Breast epithelium (tissue), 4 donors: ENCODE measurements at regions not wholly inside any gene's neighbourhood (a gene's known extent, or its start where the extent isn't known, plus 50 kb on each side); places are given as distances from the start of the nearest gene placed in this dataset.

Source experiments
- DNase-seq, 2 donors: peaks; one replicate each; pipeline ENCODE4 v3.0.0-alpha.2; 2019; ENCODE audit warnings: low spot score in 2 of 2
- H3K27ac ChIP-seq, 2 donors: fragments of 200-600 bp; sonication (generic) in 1 of 2; one replicate each; pipeline ENCODE4 v1.5.1; 2016 to 2019; ENCODE audit warnings: mild to moderate bottlenecking in 1 of 2
- H3K27me3 ChIP-seq, 2 donors: fragments of 200-600 bp; sonication (generic) in 1 of 2; one replicate each; pipeline versions ENCODE4 v1.5.1 to v1.6.0; 2017 to 2019; ENCODE audit warnings: control low read depth in 1 of 2, mild to moderate bottlenecking in 1 of 2
- H3K36me3 ChIP-seq: fragments of 200-600 bp; one replicate; pipeline ENCODE4 v1.5.1; 2019
- H3K4me1 ChIP-seq, 2 donors: fragments of 200-600 bp; sonication (generic); one replicate each; pipeline ENCODE4 v1.5.1; 2016 to 2019; ENCODE audit warnings: control low read depth in 1 of 2
- H3K4me3 ChIP-seq, 3 donors: fragments of 200-600 bp; sonication (generic); 1 replicate in 2 of 3; 2 replicates in 1 of 3; pipeline ENCODE4 v1.5.1; 2016 to 2019; ENCODE audit warnings: mild to moderate bottlenecking in 3 of 3, moderate library complexity in 2 of 3
- H3K9me3 ChIP-seq, 2 donors: fragments of 200-600 bp; sonication (generic) in 1 of 2; one replicate each; pipeline ENCODE4 v1.5.1; 2016 to 2019; ENCODE audit warnings: control low read depth in 1 of 2
- POLR2A ChIP-seq: fragments of 450-650 bp; IDR thresholded peaks from one replicate; pipeline ENCODE4 v1.6.1; 2016; ENCODE audit warnings: antibody characterized with exemption, mild to moderate bottlenecking, moderate library complexity
- POLR2AphosphoS5 ChIP-seq, 3 donors: sonication (generic); formaldehyde crosslinking; IDR thresholded peaks; one replicate each; pipeline ENCODE4 v1.6.1; 2017; ENCODE audit warnings: antibody characterized with exemption in 3 of 3
- intact Hi-C: fragments of 100-400 bp; cut with DNase I; formaldehyde crosslinking; loops from one replicate; pipeline ENCODE4 v1.15.1; 2023; ENCODE audit warnings: low total_unique reads
- TF ChIP-seq, protein P1 (sequence below), 3 donors: fragments of 450-650 bp; IDR thresholded peaks; one replicate each; pipeline ENCODE4 v1.5.1; 2016 to 2017; ENCODE audit warnings: antibody characterized with exemption in 3 of 3, mild to moderate bottlenecking in 3 of 3, moderate library complexity in 3 of 3

DNA sequence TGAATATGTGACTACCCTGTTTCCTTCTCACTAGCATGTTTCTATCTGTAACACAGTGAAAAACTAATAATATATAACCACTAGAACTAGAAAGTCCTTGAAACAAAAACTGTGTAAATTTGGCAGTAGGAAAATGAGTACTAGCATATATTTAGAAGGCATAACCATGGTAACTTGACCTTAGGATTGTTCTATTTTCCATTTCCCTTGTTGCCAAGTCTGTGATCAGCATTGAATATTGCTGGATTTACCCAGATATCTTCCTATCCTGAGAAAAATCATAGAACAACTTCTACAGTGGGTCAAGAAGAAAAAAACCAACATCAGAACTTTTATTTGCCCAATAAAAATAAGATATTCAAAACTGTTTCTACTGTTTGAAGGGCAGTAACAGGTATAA, 563.9 kb upstream of the NRXN1 start:
- H3K27ac ChIP-seq, result no peak overlapping the region
- no peak overlapping the region for H3K4me3 ChIP-seq
- H3K27me3 ChIP-seq, result no peaks in the 10 kb centered on the region
- no peak for TF ChIP-seq POLR2AphosphoS5 (IDR thresholded peaks at IDR 0.05)
- TF ChIP-seq POLR2A, result no peak
- TF ChIP-seq, protein P1, sequence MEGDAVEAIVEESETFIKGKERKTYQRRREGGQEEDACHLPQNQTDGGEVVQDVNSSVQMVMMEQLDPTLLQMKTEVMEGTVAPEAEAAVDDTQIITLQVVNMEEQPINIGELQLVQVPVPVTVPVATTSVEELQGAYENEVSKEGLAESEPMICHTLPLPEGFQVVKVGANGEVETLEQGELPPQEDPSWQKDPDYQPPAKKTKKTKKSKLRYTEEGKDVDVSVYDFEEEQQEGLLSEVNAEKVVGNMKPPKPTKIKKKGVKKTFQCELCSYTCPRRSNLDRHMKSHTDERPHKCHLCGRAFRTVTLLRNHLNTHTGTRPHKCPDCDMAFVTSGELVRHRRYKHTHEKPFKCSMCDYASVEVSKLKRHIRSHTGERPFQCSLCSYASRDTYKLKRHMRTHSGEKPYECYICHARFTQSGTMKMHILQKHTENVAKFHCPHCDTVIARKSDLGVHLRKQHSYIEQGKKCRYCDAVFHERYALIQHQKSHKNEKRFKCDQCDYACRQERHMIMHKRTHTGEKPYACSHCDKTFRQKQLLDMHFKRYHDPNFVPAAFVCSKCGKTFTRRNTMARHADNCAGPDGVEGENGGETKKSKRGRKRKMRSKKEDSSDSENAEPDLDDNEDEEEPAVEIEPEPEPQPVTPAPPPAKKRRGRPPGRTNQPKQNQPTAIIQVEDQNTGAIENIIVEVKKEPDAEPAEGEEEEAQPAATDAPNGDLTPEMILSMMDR (IDR thresholded peaks at IDR 0.05), result no peak
- no peaks in the 10 kb centered on the region for H3K4me1 ChIP-seq
- H3K36me3 ChIP-seq, result no peaks in the 10 kb centered on the region
- no peak for DNase-seq
- H3K9me3 ChIP-seq, result peaks cover 0 to 6% of the 10 kb centered on the region in 2 donors
- intact Hi-C loops, result loop anchor here (10.0 kb wide), 1 partner anchor 1299 kb away; no protein-coding TSS in a partner anchor

DNA sequence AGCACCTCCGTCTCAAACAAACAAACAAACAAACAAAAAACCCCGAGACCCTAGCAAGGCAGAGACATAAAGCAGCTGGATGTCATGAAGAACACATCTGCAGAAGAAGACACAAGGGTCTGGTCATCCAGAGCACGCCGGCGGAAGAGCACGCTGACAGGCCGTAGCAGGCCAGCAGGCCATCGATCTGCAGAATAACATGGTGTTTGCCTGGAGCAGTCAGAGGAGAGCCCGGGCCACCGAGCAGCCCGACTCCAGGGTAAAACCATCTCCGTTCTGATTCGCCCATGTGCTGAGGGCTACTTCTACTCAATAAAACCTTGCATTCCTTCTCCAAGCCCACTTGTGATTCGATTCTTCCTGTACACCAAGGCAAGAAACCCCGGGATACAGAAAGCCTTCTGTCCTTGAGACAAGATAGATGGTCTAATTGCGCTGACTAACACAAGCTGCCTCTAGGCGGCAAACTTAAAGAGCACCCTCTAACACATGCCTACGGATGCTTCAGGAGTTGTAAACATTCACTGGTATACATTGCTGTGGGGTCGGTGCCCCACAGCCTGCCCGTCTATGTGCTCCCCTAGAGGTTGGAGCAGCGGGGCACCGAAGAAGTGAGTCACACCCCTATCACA, 549.8 kb upstream of the NRXN1 start:
- H3K27ac ChIP-seq, result no peak overlapping the region
- DNase-seq, result no peak
- intact Hi-C loops, result no loop called here
- H3K27me3 ChIP-seq, result no peaks in the 10 kb centered on the region
- H3K9me3 ChIP-seq, result no peaks in the 10 kb centered on the region
- TF ChIP-seq, protein P1 (IDR thresholded peaks at IDR 0.05), result no peak
- TF ChIP-seq POLR2AphosphoS5 (IDR thresholded peaks at IDR 0.05), result no peak
- no peak for TF ChIP-seq POLR2A
- no peaks in the 10 kb centered on the region for H3K36me3 ChIP-seq
- no peak overlapping the region for H3K4me3 ChIP-seq
- H3K4me1 ChIP-seq, result no peaks in the 10 kb centered on the region

DNA sequence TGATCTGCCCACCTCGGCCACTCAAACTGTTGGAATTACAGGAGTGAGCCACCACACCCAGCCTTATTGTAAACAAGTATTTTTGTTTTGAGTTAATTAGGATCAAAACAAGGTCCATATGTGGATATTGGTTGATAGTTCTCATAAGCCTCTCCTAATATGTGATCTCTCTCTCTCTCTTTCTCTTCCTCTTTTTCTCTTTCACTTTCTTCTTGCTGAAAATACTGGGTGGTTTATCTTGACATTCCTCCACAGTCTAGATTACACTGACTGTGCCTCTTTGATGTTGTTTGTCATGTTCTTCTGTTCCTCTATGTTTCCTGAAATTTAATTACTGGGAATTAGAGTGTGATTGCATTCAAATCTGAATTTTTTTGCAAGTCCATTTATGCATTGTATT, 547.5 kb upstream of the NRXN1 start:
- Histone ChIP-seq H3K4me1 (no peaks in the 10 kb centered on the region), H3K27me3 (no peaks in the 10 kb centered on the region), H3K9me3 (no peaks in the 10 kb centered on the region), H3K27ac (no peak overlapping the region), H3K4me3 (no peak overlapping the region), H3K36me3 (no peaks in the 10 kb centered on the region)
- no peak for DNase-seq
- intact Hi-C loops, result no loop called here
- no peak for TF ChIP-seq POLR2AphosphoS5 (IDR thresholded peaks at IDR 0.05)

DNA sequence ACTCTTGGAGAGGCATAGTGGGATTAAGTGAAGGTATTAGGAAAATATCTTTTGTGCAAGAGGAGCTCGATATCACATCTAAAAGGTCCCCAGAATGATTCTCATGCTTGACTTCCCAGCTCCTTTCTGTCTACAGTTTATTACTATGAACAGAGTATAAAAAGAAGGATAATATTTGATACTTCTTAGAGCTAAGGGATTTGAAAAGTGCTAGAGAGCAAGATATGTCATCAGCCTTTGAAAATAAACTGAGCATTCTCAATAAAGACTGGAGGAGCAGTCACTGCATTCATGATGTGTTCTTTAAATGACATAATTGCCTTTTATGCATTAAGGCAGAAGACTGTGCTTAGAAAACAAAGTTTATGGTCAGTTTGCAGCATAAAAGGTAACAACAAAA, 543.2 kb upstream of the NRXN1 start:
- no peak for TF ChIP-seq POLR2AphosphoS5 (IDR thresholded peaks at IDR 0.05)
- TF ChIP-seq, protein P1 (IDR thresholded peaks at IDR 0.05), result no peak
- TF ChIP-seq POLR2A, result no peak
- intact Hi-C loops, result no loop called here
- DNase-seq, result no peak
- Histone ChIP-seq H3K4me1 (no peaks in the 10 kb centered on the region), H3K27me3 (no peaks in the 10 kb centered on the region), H3K27ac (no peak overlapping the region), H3K36me3 (no peaks in the 10 kb centered on the region), H3K9me3 (no peaks in the 10 kb centered on the region), H3K4me3 (no peak overlapping the region)

DNA sequence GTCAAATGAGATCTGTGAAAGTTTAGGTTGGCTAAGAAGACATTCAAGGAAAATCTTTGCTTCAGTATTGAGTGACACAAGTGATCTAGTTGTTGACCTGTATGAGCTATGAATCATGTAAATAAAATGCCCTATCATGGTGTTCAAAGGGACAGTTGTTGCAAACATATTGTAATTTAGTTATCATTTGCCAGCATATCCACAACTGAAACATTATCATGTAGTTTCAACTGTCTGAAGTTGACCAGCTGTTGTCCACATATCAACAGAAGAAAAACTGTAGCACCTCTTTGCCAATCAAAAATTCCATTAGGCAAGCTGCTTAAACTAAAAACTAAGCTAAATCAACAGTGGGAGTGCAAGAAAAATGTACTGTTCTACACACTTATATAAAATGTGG, 527.1 kb upstream of the NRXN1 start:
- Histone ChIP-seq H3K9me3 (no peaks in the 10 kb centered on the region), H3K4me3 (no peak overlapping the region), H3K27ac (no peak overlapping the region), H3K36me3 (no peaks in the 10 kb centered on the region), H3K4me1 (no peaks in the 10 kb centered on the region), H3K27me3 (no peaks in the 10 kb centered on the region)
- DNase-seq, result no peak
- intact Hi-C loops, result no loop called here
- TF ChIP-seq POLR2AphosphoS5 (IDR thresholded peaks at IDR 0.05) (no peak), POLR2A (no peak)
- TF ChIP-seq, protein P1 (IDR thresholded peaks at IDR 0.05), result no peak

DNA sequence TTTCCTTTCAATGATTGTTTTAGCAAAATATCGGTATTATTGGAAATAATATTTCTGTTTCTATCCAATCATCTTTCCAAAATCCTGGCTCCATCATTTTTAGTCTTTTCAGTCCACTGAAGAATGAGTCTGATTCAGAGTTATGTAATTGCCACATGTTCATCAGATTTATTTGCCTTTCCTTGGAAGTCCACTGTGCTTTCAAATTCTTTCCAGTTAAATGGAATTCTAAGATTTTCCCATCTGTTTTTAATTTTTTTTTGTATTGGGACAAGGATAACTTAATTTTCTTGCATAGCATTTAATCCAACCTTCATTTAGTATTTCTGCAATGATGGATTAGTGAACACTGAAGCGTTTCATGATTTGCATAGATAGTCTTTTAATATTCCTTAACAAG, 521.5 kb upstream of the NRXN1 start:
- H3K36me3 ChIP-seq, result no peaks in the 10 kb centered on the region
- H3K4me1 ChIP-seq, result no peaks in the 10 kb centered on the region
- H3K9me3 ChIP-seq, result no peaks in the 10 kb centered on the region
- intact Hi-C loops, result no loop called here
- TF ChIP-seq, protein P1 (IDR thresholded peaks at IDR 0.05), result no peak
- no peak for TF ChIP-seq POLR2AphosphoS5 (IDR thresholded peaks at IDR 0.05)
- no peak for TF ChIP-seq POLR2A
- H3K27me3 ChIP-seq, result no peaks in the 10 kb centered on the region
- H3K27ac ChIP-seq, result no peak overlapping the region
- no peak for DNase-seq
- H3K4me3 ChIP-seq, result no peak overlapping the region
